HG03139 (cell line): ENCODE measurements at regions not wholly inside any gene's neighbourhood (a gene's known extent, or its start where the extent isn't known, plus 50 kb on each side); places are given as distances from the start of the nearest gene placed in this dataset.
"Not testable (repeated sequence)": the region's sequence is repeated elsewhere in the genome, so short reads cannot be mapped to it uniquely, and the experiment has no call there.

Source experiments
- ATAC-seq: cut with Tn5 transposase; IDR thresholded peaks from one replicate; pipeline ENCODE4 v1.9.1; 2021; ENCODE audit not compliant: unreplicated experiment

DNA sequence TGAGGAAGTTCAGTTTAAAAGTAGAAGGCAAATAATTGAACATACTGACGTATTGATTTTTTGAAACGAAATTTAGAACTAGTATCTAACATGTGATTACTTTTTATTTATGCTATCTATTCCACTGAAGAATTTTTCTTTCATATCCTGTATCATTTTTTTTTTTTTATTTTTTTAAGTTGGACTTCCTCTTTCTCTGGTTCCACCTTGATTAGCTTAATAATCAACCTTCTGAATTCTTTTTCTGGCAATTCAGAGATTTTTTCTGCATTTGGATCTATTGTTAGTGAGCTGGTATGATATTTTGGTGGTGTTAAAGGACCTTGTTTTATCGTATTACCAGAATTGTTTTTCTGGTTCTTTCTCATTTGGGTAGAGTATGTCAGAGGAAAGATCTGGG lies 411.2 kb downstream of the SOX11 start:
- ATAC-seq: no peak

DNA sequence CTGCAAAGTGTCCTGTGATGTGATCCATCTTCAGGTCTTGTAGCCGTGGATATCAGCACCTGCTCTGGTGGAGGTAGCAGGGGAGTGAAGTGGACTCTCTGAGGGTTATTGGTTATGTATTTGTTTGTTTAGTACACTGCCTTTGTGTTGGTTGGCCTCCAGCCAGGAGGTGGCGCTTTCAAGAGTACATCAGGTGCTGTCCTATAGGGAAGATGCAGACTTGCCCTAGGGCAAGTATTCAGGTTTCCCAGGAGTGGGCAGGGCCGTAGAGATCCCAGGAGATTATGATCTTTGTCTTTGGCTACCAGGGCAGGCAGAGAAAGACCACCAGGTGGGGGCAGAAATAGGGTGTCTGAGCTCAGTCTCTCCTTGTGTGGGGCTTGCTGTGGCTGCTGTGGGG lies 411.8 kb downstream of the SOX11 start:
- no peak for ATAC-seq

DNA sequence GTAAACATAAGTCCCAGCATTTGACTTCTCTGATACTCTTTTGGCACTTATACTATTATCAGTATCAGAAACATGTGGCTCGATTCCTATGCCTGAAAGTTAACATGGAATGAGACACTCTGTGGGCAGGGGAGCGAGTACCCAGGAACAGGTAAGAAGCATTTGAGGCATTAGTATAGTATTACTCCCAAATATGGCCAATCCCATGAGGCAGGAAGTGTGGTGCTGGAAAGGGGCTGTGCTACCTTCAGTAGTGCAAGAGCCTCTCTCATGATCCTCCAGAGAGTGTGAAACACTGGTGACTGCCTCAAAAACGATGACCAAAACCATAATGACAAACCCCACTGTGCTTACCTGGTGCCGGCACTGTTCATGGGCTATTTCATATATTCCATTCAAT lies 415.1 kb downstream of the SOX11 start:
- no peak for ATAC-seq

DNA sequence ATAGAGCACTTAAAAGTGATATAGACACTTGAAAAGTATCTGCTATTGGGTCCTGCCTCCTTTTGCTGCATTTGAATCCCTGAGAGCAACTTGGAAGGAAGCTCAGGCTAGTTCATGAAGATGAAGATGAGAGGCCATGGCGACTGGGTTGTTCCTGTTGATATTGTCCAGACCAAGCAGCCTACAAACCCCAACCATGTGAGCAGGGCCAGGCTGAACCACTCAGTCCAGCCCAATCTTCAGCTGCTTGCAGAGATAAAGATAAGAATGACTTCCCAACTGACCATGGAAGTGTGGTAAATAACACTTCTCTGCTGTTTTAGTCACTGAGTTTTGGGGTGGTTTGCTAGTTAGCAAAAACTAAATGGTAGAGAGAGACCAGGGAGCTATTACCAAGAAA lies 417.6 kb downstream of the SOX11 start:
- ATAC-seq: no peak

DNA sequence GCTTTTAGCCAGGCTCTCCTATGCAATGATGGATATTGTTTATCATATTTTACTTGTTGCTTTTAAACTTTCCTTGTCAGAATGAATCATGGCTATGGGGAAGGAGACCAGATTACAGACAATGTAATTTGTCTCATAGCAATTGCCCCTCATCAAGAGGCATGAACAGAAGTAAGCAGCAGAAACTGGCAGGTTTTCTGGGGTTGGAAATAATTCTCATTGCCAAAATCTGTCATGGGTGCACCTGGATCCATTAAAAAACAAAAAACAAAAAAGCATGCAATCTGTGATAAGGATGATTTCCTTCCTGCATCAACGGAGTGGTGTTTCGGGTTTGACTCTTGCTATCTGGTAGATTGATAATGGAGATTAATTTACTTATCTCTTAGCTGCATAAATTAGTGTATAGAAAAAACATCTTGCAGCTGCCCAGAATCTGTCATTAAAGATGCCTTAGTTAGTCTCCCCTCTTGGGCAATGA lies 419.6 kb downstream of the SOX11 start:
- ATAC-seq: no peak

DNA sequence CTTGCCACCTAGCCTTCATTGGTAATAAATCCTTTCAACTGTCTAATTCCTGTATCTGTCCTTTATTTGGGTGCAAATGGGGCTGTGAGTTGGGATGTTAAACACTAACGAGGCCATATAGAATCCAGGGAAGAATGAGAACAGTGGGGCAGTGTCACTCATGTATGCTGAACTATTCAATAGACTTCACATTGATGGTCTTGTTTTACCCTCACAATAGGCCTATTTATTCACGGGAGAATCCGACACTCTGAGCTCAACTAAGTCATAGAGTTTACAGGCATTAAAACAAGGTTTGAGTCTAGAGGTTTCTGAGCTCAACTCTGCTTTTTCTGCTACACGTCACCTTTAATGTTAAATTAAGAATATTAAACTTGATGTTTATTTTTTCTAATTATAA lies 421.6 kb downstream of the SOX11 start:
- ATAC-seq: no peak

DNA sequence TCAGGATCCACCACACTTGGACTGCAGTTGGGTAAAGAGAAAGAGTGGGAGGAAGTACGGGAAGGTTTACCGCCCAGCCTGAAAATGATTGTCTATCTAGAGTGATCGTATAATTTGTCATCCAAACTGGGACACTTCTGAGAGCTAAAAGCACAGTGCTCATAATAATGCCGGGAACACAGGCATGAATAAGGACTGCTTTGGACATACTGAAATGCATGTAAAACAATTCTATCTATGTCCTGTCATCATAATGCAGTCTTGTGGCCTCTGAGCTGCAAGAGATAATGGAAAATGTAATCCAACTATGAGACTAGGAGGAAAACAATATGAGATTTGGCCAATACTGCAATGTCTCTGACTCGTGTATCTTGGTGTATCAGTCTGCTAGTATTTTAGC lies 435.5 kb downstream of the SOX11 start:
- no peak for ATAC-seq

DNA sequence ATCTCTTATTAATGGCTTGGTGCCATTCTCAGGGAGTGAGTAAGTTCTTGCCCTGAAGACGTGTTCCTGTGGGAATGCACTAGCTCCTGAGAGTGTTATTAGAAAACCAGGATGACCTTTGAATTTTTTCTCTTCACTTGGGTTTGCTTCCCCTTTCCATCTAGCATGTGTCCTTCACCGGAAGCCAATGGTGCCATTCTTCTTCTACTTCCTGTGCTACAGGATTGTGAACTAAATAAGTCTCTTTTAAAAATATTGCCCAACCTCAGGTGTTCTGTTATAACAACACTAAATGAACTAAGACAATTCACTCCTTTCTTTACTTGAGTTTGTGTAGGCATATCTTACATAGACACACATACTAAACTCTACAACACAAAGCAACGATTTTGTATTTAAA lies 447.0 kb downstream of the SOX11 start:
- ATAC-seq: no peak

DNA sequence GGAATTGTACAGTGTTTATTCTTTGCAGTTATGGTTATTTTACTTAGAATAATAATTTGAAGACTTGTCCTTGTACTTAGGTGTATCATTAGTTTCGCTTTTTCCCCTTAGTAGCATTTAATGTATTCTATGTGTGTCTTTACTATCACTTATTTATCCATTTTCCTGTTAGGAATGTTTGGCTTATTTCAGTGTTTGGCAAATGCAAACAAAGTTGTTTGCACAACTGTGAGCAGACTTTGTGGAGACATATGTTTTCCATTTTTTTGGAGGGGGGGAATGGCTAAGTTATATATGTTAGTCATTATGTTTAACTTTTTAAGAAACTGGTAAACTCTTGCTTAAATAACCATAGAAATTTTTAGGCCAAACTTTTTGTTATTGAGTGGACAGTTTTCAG lies 447.7 kb downstream of the SOX11 start:
- ATAC-seq: no peak

DNA sequence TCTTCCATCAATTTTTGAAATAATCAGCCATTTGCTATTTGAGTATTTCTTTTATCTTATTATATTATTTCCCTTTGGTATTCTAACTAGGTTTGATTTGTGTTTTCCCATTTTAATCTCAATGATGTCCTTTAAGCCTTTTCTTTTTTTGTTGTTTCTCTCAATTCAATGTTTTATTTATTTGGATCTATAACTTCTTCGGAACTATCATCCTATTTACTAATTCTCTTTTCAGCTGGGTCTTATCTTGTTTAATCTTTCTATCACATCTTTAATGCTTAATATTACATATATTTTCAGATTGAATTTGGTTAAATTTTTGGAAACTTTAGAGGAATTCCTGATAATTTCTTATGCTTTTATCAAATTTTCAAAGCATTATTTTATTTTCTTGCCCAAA lies 448.3 kb downstream of the SOX11 start:
- ATAC-seq: no peak

DNA sequence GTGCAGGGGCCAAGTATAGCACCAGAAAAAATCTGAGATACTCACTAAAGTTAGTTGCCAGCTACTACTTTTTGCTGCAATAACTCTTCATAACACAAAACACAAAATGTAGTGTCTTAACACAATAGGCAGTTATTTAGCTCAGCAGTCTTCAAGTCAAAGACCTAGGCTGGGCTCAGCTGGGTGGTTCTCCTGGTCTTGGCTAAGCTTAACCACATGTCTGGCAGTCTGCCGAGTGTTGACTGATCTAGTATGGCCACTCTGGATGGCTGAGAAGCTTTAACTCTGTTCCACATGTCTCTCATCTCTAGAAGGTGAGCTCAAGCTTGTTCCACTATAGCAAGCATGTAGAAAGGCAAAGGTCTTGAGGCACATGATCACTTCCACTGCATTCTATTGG lies 451.6 kb downstream of the SOX11 start:
- ATAC-seq: no peak

DNA sequence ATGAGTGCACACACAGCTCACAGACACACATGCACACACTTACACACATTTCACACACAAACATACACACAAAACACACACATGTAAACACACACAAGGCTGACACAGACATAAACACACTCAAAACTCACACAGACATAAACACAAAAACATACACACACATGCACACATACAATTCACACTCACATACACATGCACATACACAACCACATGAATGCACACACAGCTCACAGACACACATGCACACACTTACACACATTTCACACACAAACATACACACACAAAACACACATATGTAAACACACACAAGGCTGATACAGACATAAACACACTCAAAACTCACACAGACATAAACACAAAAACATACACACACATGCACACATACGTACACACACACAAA lies 455.0 kb downstream of the SOX11 start:
- ATAC-seq: not testable (repeated sequence)

DNA sequence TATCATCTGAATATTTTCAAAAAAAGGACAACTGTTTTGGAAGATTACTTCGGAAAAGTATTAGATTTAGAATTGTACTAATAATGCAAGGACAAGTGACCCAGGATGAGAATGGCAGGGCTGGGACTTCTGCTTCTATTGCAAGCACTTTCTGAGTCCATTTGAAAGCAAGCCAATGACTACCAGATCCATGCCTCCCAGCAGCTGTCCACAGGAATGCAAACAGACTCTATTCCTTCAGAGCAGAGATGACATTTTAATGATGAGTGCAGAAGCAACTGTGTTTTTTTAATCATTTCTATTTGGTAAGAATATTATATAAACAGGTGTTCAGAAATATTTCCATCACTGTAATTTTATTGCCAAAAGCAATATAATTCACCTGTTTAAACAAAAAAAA lies 456.7 kb downstream of the SOX11 start:
- ATAC-seq: no peak

DNA sequence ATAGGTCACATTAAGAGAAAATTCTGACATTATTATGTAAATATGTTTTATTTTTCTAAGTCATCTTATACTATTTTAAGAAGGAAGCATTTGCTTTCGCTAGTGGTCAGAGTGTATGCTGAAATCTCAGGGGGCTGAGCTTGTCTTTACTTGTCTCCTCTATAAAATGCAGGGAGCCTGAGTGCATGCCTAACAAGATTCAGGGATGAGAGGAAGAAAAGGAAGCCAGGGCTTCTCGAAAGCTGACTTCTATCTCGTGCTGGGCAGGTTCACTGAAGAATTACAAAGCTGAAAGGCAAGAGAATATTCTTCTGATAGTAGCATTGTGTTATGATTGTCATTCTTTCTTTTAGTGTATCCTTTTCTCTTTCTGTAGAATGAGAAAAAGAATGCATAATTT lies 467.4 kb downstream of the SOX11 start:
- no peak for ATAC-seq

DNA sequence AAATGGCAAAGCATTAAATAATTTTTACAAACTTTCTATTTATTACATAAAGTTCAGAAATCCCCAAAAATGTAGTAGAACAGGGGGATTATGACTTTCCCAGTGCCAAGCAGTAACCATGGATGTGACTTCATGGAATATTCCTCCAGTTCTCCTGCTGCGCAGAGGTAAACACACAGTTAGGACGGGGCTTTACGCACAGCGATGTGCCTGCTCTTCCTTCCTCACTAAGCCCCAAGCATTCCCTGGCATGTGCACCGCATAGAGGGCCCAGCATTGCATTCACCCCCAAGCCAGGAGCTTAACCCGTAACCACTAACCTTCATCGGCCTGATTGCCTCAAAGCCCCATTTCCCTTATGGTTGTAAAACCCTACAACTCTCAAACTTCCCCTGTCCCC lies 471.7 kb downstream of the SOX11 start:
- ATAC-seq: no peak

DNA sequence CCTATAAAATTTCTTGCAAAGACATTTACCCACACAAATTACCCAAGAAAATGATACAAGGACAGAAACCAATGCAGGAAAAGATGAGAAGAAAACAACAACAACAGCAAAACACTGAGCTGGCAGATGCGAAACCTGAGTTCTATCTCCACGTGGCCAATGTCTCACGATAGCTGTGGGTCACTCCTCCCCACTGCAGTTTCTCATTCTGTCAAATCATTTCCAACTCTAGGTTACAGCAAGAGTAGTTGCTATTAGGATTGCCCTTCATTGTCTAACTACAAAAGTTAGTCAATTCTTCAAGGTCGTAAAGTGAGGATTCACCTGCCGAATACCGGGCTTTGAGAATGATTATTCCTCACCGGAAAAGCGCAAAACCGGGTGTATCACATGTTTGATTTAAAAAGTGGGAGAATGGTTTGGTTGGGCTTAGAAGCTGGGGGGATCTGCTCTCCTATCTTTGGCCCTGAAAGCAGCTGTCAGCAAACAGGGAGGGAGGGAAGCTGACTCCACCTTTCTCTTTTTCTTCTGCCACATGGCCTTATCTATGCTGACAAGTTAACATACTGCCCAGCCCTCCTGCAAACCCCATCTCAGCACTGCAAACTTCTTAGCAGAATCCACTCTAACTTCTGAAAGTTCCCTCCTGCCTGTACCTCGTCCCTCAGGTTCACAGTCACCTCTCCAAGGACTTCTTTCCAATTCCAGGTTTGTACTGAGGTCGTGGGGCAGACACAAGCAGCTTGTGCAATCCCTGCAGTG lies 473.0 kb downstream of the SOX11 start:
- no peak for ATAC-seq

DNA sequence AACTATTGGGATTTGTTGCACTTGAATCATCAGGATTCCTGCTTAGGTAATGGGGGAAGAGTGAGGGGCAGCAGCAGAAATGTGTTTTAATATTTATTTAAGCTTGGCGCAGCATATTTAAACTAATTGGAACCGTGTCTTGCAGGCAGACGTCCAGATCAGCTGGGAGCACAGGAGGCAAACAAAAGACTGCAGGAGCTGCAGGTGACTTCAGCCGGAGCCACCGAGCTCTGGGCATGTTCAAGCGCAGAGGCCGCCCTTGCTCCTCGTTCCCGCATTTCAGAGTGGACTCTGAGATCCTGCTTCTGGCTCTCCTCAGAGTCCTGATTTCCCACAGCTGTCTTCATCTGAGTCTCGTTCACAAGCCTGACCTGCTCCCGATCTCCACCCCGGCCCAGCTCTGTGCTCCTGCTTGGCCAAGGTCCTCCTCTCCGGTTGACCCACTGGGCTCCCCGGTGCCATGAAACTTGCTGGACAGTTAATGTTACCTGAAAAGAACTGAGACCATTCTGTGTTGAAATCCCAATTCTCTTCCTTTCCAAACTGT lies 475.5 kb downstream of the SOX11 start:
- no peak for ATAC-seq

DNA sequence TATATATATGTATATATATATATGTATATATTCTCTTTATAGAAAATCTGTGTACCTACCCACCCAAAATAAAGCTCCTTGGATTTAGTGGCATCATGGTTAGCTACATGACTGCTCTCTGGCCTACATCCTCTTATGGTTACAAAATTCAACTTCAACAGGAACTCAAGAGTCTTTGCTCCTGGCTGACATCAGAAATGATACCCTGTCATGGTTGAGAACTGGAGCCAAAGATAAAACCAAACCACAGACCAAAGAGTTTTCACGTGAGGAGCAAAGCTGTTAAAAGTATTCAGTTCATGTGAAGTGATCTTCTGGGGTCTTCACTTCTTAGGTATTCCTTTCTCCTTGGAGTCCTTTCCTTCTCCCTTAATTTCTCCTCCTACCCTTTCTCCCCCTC lies 476.3 kb downstream of the SOX11 start:
- no peak for ATAC-seq

DNA sequence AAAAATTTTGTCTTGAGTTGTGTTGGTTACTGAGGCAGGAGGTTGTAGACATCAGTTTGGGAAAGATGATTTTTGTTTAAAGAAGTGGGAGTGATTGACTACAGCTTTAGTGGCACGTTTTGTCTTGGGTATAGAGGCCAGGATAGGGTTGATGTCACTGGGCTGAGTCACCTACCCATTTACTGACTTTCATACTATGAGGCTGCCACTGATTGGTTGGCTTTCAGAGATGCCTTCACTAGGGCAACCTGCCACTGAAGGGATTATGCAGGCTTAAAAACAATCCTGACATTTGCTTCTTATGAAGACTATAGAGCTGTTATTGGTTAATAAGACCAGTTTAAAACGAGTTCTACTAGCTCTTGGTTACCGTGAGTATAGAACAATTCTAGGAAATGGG lies 479.1 kb downstream of the SOX11 start:
- ATAC-seq: no peak

DNA sequence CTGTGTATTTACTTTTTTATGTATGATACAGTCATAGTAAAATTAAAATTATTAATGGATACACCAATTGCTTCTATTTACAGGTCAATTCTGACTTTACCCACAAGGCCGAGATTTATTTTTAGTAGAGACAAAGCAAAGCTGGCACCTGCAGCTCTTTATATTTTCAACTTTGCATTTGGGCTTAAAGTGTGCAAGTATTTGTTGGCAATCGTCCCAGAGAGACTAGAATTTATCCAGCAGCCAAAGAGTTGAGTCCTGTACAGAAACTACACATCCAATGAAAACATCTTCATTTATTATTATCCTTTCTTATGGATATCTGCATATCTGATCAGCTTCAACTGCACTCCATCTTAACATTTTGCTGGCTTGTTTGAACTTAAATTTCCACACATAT lies 485.6 kb downstream of the SOX11 start:
- ATAC-seq: no peak

DNA sequence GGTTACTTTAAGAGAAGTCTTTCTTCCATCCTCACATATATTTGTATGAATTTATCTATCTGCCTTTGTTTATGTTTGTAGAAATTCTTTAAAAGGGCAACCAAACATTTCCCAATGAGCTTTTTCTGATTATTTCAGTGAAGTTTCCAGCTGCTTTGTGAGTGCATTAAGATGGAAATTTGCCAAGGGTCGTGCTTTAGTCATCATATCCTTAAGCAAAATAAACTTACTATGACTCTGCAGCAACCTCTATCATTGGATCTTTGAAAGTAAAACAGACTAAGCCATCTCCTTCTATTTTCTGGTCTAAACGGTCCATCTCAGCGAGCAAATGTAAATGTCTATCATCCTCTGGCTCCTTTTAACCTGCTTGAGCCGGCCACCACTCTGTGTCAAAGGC lies 489.3 kb downstream of the SOX11 start:
- no peak for ATAC-seq

DNA sequence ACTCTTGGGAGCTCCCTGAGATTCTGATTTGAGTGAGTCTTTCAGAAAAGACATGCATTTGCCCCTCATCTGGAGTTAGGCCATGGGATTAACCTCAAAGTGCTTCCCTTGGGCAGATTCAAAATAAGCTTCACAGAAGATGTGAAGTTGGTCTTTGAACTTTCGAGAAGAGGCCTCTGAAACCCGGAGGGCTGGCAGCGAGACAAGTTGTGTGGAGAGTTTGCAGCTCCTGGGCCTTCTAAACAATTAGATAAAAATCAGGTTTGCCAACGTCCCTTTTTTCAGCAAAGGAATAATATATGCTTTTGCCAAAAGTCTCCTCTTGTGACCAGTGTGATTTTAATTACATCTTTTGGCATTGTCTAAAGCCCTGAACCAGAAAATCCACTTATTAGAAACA lies 489.7 kb downstream of the SOX11 start:
- ATAC-seq: no peak

DNA sequence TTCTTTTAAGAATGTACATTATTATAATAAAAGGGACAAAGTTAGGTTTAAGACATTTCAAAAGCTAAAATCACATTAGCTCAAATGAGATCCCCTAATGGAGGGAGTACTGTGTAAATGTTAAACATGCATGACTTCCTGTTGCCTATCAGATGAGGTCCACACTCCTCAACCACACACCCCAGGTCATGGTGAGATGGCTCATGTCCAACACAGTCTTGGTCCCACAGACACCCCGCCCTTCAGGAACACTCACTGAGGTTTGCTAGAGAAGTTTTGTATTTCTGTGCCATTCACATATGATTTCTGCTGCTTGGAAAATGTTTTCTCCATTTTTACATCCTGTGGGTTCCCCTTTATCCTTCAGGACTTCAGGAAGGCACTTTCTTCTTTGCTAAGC lies 491.0 kb downstream of the SOX11 start:
- ATAC-seq: no peak
